GM08714 (cell line): ENCODE measurements at regions not wholly inside any gene's neighbourhood (a gene's known extent, or its start where the extent isn't known, plus 50 kb on each side); places are given as distances from the start of the nearest gene placed in this dataset.
"Not testable (repeated sequence)": the region's sequence is repeated elsewhere in the genome, so short reads cannot be mapped to it uniquely, and the experiment has no call there.

Experiments used
- H3K4me3 ChIP-seq: fragments of 200-500 bp; sonication (Bioruptor generic); 2 replicates; pipeline ENCODE4 v1.5.1; 2014; ENCODE audit warnings: mild to moderate bottlenecking, low read length, inconsistent platforms
- ZNF274 ChIP-seq: IDR thresholded peaks from 2 replicates; pipeline ENCODE4 v1.6.1; 2012; ENCODE audit warnings: mild to moderate bottlenecking, low read depth, low read length

DNA sequence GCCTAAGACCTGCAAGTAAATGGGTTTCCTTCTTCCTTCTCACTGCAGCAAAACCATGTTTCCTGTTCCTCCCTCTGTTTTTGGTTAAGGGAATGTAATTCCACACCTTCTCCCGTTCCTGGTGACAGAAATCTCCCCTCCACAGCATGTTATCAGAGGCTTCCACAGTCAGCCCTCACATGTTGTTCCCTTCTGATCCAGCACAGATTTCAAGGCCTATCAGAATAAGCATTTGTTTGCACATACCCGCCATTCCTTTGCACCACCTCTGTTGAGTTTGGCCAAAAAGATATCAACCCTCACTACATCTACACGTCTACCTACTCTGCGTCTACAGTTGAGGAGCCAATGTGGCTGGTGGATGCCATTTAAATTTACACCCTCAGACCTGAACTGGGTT lies 113.9 kb upstream of the GRM7 start:
- no peak for TF ChIP-seq ZNF274
- H3K4me3 ChIP-seq: no peak overlapping the region

DNA sequence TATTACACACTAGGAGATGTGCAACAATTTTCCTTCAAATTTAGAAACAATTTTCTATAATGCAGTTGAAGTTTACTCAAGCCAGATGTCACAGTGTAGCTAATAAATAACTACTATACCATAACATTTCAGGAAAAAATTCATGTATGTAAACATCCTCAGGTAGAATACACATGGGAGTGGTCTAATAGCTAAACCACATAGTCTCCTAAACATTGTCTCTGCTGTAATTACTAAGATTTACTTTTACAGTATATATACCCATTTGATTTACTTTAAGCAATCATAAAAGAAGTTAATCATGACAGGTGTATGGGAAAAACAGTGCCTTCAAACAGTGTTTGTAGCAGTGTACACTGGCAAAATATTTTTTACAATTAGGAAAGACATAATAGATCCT lies 110.1 kb upstream of the GRM7 start:
- H3K4me3 ChIP-seq: no peak overlapping the region
- no peak for TF ChIP-seq ZNF274

DNA sequence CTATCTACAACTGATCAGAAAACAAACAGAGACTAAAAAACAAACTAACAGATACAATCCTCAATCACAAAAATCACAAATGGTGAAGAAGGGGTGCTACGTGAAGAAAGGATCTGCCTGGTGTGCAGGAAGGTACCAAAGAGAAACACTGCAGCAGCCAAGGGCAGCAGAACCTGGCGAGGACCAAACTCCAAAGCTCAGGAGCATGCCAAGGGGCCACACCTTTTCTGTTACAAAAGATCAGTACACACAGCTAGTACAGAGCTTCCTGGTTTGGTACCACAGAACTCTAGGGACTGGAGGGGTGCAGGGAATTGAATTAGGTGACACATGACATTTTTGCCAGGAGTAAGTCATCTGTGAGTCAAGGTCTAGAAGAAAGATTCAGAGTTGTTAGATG lies 107.4 kb upstream of the GRM7 start:
- no peak for TF ChIP-seq ZNF274

DNA sequence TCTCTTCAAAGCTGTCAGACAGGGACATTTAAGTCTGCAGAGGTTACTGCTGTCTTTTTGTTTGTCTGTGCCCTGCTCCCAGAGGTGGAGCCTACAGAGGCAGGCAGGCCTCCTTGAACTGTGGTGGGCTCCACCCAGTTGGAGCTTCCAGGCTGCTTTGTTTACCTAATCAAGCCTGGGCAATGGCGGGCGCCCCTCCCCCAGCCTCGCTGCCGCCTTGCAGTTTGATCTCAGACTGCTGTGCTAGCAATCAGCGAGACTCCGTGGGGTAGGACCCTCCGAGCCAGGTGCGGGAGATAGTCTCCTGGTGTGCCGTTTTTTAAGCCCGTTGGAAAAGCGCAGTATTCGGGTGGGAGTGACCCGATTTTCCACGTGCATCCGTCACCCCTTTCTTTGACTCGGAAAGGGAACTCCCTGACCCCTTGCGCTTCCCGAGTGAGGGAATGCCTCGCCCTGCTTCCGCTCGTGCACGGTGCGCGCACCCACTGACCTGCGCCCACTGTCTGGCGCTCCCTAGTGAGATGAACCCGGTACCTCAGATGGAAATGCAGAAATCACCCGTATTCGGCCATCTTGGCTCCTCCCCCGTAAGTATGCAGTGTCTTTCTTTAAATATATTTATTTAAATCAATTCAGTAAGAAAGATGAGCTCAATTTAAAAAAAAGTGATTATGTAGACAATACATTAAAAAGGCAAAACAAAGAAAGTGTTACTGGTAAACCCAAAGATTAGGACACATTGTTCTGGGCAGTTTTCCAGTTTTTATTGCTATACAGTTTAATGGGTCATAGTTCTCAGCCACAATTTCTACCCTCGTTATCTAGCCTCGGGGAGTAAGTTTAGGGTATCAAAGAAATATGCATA lies 91.2 kb upstream of the GRM7 start:
- H3K4me3 ChIP-seq: not testable (repeated sequence)

More for the DNA sequence above, 107.4 kb upstream of the GRM7 start:
- no peak overlapping the region for H3K4me3 ChIP-seq

- H3K4me3 ChIP-seq: no peak overlapping the region
Measured at GRCh38 chr3:6770397-6770690, 90.6 kb upstream of the GRM7 start.

DNA sequence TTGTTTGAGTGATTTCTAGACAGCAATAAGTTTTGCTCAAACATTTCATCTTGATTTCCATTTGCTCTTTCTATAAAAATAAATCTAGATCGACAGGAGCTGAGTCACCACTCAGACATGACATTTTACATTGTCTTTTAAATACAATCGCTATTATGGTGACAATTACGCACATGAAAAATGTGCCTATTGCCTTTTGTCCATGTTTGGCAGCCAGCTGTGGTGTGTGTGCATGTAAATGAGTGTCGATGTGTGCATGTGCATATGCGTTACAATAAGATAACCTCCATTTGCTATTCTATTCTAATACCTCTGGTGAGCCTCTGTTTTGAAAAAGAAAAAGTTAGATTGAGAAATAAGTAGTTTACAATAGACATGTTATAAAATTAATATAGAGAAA lies 89.7 kb upstream of the GRM7 start:
- no peak for TF ChIP-seq ZNF274
- H3K4me3 ChIP-seq: no peak overlapping the region

More at GRCh38 chr3:6770397-6770690, 90.6 kb upstream of the GRM7 start:
- TF ChIP-seq ZNF274: no peak

- no peak overlapping the region for H3K4me3 ChIP-seq
- TF ChIP-seq ZNF274: no peak
Measured at GRCh38 chr3:6779140-6779539, 81.8 kb upstream of the GRM7 start.

DNA sequence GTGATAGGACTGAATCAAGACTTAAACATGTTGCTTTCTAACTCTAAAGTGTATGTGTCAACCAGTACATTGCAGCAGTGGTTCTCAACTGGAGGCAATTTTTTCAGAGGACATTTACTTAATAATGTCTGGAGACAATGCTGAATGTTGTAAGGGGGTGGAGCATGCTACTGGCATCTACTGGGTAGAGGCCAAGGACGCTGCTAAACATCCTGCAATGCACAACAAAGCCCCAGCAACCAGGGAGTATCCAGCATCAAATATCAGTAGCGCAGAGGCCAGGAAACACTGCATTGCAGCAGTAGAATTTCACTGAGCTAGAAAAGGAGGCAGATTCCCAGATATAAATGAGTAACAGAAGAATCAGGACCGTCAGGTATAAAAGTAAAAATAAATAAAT lies 79.8 kb upstream of the GRM7 start:
- TF ChIP-seq ZNF274: no peak
- H3K4me3 ChIP-seq: no peak overlapping the region

- TF ChIP-seq ZNF274: no peak
- H3K4me3 ChIP-seq: no peak overlapping the region
Measured at GRCh38 chr3:6785726-6786125, 75.2 kb upstream of the GRM7 start.

GRCh38 chr3:6791161-6791560 lies 69.8 kb upstream of the GRM7 start:
- TF ChIP-seq ZNF274: no peak
- H3K4me3 ChIP-seq: no peak overlapping the region

GRCh38 chr3:6799264-6799915 lies 61.5 kb upstream of the GRM7 start:
- no peak for TF ChIP-seq ZNF274
- H3K4me3 ChIP-seq: no peak overlapping the region

GRCh38 chr3:6803619-6804018 lies 57.3 kb upstream of the GRM7 start:
- TF ChIP-seq ZNF274: no peak

GRCh38 chr3:6805236-6805635 lies 55.7 kb upstream of the GRM7 start:
- no peak for TF ChIP-seq ZNF274
- H3K4me3 ChIP-seq: no peak overlapping the region

More at GRCh38 chr3:6803619-6804018, 57.3 kb upstream of the GRM7 start:
- H3K4me3 ChIP-seq: no peak overlapping the region

- no peak for TF ChIP-seq ZNF274
- no peak overlapping the region for H3K4me3 ChIP-seq
Measured at GRCh38 chr3:6806991-6807390, 53.9 kb upstream of the GRM7 start.

DNA sequence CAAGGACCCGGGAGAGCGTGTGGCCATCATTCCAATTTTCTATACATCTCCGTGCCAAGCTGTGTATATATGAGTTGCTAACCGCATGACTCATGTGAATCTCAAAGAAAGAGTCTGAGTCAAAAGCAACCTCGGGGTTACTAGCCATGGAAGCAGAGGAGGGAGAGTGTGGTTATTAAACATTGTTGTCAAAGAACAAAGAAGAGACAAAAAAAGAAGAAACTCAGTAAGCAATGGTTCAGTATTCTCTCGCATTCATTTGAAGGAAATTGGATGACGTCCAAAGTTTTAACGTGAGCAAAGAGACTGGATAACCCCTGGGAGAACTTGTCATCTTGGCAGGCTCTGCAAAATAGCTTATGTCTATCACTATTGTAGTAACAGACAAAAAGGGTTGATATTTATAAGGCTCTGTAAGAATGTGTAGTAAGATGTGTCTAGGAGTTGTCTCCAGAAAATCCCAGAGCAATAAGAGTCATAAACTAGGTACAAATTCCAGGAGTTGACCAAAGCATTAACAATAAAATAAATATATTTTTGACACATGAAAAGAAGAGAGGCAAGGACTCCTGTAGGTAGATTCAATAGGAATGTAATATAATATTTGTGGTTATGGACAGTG lies 52.8 kb upstream of the GRM7 start:
- no peak overlapping the region for H3K4me3 ChIP-seq
- no peak for TF ChIP-seq ZNF274
